ENCODE measurements at regions not wholly inside any gene's neighbourhood (a gene's known extent, or its start where the extent isn't known, plus 50 kb on each side); places are given as distances from the start of the nearest gene placed in this dataset.

DNA sequence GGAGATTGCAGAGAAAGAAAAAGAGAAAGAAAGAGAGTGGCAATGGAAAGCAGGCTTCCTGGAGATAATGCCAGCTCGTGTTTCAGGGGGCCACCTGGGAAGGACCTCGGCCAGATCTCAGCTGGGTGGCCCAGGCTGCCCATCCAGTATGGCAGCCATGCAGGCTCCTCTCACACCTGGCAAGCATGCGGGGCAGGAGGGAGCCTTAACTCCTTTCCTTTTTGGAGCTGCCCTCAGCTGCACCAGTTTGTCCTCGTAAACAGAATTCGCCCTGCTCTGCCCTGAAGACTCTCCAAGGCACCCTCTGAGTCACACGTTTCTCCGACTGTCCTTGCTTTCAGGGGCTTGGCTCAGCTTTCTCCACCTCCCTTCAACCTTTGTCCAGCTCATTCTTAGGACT, 59.5 kb upstream of the IGFBP5 start:
- no peaks in the 10 kb centered on the region for H3K79me2 ChIP-seq (replicated peaks; ENCODE audit: insufficient read depth)
- H3K9me3 Mint-ChIP-seq: no peaks in the 10 kb centered on the region
- H3K36me3 ChIP-seq (ENCODE audit: insufficient read depth): no peaks in the 10 kb centered on the region
- H3K27ac ChIP-seq (ENCODE audit: low read depth): no peak overlapping the region
- H3K4me1 ChIP-seq (ENCODE audit: insufficient read depth): no peaks in the 10 kb centered on the region
- H3K36me3 Mint-ChIP-seq (ENCODE audit: low read depth): no peaks in the 10 kb centered on the region
- no peak overlapping the region for H3K27ac Mint-ChIP-seq
- H3K4me1 Mint-ChIP-seq: peaks cover 3% of the 10 kb centered on the region; the same call in 1 of the 3 replicates
- H2AFZ ChIP-seq: no peak overlapping the region
- H3K4me3 Mint-ChIP-seq: no peak overlapping the region
- H3F3A ChIP-seq (replicated peaks; ENCODE audit: low read depth): no peaks in the 10 kb centered on the region
- no peak overlapping the region for H3K4me3 ChIP-seq
- H3K4me2 ChIP-seq: no peak overlapping the region
- peaks cover 12% of the 10 kb centered on the region; the same call in 1 of the 2 replicates for H3K9me2 ChIP-seq (ENCODE audit: insufficient read depth)
- ATAC-seq (no peak), DNase-seq (ENCODE audit: low spot score) (no peak)
- TF ChIP-seq STAT1 (IDR thresholded peaks at IDR 0.05; ENCODE audit: unreplicated experiment) (no peak), ZNF114 (CRISPR knock-in tag; IDR thresholded peaks at IDR 0.05) (no peak), ZNF331 (CRISPR knock-in tag; IDR thresholded peaks at IDR 0.05; ENCODE audit: low read depth) (no peak), JUNB (IDR thresholded peaks at IDR 0.05; ENCODE audit: unreplicated experiment) (no peak)
- TF ChIP-seq, protein P1, sequence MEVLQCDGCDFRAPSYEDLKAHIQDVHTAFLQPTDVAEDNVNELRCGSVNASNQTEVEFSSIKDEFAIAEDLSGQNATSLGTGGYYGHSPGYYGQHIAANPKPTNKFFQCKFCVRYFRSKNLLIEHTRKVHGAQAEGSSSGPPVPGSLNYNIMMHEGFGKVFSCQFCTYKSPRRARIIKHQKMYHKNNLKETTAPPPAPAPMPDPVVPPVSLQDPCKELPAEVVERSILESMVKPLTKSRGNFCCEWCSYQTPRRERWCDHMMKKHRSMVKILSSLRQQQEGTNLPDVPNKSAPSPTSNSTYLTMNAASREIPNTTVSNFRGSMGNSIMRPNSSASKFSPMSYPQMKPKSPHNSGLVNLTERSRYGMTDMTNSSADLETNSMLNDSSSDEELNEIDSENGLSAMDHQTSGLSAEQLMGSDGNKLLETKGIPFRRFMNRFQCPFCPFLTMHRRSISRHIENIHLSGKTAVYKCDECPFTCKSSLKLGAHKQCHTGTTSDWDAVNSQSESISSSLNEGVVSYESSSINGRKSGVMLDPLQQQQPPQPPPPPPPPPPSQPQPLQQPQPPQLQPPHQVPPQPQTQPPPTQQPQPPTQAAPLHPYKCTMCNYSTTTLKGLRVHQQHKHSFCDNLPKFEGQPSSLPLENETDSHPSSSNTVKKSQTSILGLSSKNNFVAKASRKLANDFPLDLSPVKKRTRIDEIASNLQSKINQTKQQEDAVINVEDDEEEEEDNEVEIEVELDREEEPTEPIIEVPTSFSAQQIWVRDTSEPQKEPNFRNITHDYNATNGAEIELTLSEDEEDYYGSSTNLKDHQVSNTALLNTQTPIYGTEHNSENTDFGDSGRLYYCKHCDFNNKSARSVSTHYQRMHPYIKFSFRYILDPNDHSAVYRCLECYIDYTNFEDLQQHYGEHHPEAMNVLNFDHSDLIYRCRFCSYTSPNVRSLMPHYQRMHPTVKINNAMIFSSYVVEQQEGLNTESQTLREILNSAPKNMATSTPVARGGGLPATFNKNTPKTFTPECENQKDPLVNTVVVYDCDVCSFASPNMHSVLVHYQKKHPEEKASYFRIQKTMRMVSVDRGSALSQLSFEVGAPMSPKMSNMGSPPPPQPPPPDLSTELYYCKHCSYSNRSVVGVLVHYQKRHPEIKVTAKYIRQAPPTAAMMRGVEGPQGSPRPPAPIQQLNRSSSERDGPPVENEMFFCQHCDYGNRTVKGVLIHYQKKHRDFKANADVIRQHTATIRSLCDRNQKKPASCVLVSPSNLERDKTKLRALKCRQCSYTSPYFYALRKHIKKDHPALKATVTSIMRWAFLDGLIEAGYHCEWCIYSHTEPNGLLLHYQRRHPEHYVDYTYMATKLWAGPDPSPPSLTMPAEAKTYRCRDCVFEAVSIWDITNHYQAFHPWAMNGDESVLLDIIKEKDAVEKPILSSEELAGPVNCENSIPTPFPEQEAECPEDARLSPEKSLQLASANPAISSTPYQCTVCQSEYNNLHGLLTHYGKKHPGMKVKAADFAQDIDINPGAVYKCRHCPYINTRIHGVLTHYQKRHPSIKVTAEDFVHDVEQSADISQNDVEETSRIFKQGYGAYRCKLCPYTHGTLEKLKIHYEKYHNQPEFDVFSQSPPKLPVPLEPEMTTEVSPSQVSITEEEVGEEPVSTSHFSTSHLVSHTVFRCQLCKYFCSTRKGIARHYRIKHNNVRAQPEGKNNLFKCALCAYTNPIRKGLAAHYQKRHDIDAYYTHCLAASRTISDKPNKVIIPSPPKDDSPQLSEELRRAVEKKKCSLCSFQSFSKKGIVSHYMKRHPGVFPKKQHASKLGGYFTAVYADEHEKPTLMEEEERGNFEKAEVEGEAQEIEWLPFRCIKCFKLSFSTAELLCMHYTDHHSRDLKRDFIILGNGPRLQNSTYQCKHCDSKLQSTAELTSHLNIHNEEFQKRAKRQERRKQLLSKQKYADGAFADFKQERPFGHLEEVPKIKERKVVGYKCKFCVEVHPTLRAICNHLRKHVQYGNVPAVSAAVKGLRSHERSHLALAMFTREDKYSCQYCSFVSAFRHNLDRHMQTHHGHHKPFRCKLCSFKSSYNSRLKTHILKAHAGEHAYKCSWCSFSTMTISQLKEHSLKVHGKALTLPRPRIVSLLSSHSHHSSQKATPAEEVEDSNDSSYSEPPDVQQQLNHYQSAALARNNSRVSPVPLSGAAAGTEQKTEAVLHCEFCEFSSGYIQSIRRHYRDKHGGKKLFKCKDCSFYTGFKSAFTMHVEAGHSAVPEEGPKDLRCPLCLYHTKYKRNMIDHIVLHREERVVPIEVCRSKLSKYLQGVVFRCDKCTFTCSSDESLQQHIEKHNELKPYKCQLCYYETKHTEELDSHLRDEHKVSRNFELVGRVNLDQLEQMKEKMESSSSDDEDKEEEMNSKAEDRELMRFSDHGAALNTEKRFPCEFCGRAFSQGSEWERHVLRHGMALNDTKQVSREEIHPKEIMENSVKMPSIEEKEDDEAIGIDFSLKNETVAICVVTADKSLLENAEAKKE (CRISPR knock-in tag; IDR thresholded peaks at IDR 0.05): no peak
- TF ChIP-seq, protein P2, sequence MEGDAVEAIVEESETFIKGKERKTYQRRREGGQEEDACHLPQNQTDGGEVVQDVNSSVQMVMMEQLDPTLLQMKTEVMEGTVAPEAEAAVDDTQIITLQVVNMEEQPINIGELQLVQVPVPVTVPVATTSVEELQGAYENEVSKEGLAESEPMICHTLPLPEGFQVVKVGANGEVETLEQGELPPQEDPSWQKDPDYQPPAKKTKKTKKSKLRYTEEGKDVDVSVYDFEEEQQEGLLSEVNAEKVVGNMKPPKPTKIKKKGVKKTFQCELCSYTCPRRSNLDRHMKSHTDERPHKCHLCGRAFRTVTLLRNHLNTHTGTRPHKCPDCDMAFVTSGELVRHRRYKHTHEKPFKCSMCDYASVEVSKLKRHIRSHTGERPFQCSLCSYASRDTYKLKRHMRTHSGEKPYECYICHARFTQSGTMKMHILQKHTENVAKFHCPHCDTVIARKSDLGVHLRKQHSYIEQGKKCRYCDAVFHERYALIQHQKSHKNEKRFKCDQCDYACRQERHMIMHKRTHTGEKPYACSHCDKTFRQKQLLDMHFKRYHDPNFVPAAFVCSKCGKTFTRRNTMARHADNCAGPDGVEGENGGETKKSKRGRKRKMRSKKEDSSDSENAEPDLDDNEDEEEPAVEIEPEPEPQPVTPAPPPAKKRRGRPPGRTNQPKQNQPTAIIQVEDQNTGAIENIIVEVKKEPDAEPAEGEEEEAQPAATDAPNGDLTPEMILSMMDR (conservative IDR thresholded peaks at IDR 0.05; ENCODE audit: low read depth in 2 of 2): no peak
- TF ChIP-seq, protein P3, sequence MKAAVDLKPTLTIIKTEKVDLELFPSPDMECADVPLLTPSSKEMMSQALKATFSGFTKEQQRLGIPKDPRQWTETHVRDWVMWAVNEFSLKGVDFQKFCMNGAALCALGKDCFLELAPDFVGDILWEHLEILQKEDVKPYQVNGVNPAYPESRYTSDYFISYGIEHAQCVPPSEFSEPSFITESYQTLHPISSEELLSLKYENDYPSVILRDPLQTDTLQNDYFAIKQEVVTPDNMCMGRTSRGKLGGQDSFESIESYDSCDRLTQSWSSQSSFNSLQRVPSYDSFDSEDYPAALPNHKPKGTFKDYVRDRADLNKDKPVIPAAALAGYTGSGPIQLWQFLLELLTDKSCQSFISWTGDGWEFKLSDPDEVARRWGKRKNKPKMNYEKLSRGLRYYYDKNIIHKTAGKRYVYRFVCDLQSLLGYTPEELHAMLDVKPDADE (IDR thresholded peaks at IDR 0.05): no peak
- no peaks in the 10 kb centered on the region for H4K20me1 ChIP-seq (replicated peaks; ENCODE audit: insufficient read depth)
- H3K27me3 ChIP-seq (ENCODE audit: insufficient read depth): no peaks in the 10 kb centered on the region
- peaks cover 6% of the 10 kb centered on the region for H3K27me3 Mint-ChIP-seq (ENCODE audit: insufficient read depth, low read depth, poor library complexity)

Data from GM23338 (cell line).